HEK293 (cell line): ENCODE measurements at regions not wholly inside any gene's neighbourhood (a gene's known extent, or its start where the extent isn't known, plus 50 kb on each side); places are given as distances from the start of the nearest gene placed in this dataset.

Experiments used
- CTCF ChIA-PET: fragments of 350-600 bp; formaldehyde crosslinking; extraction: SDS; loops from one replicate; lab custom pipeline; 2021; ENCODE audit warnings: antibody characterized with exemption; lab: Yijun Ruan, JAX
- POLR2A ChIA-PET: fragments of 300-600 bp; formaldehyde crosslinking; extraction: SDS; loops from one replicate; lab custom pipeline; 2020; ENCODE audit warnings: antibody characterized with exemption, inconsistent platforms; lab: Yijun Ruan, JAX
- H3K27ac ChIP-seq: fragments of 200-500 bp; sonication (Bioruptor generic); 2 replicates; pipeline ENCODE4 v1.5.1; 2014; ENCODE audit warnings: low read depth, low read length, control low read depth, inconsistent platforms; ENCODE audit errors: extremely low read depth
- H3K36me3 ChIP-seq, 2 experiments: fragments of 200-500 bp in 1 of 2; sonication (Bioruptor generic) in 1 of 2; 1 replicate in 1 of 2; 2 replicates in 1 of 2; pipeline ENCODE4 v1.5.1; 2014 to 2017; ENCODE audit warnings: inconsistent platforms in 2 of 2, low read length in 2 of 2; ENCODE audit not compliant: control insufficient read depth in 2 of 2, insufficient read depth in 1 of 2
- H3K4me1 ChIP-seq: fragments of 200-500 bp; sonication (Bioruptor generic); 2 replicates; pipeline ENCODE4 v1.5.1; 2014; ENCODE audit warnings: mild to moderate bottlenecking, low read length, inconsistent platforms; ENCODE audit not compliant: control insufficient read depth, insufficient read depth
- H3K4me3 ChIP-seq: 2 replicates; pipeline ENCODE4 v1.5.1; 2011; ENCODE audit warnings: low read depth, mild to moderate bottlenecking, control low read depth, low read length, moderate library complexity
- H3K9me3 ChIP-seq: fragments of 200-500 bp; sonication (Bioruptor generic); 2 replicates; pipeline ENCODE4 v1.5.1; 2014; ENCODE audit warnings: low read depth, low read length, inconsistent platforms; ENCODE audit not compliant: control insufficient read depth, insufficient read depth
- BCL11A ChIP-seq: fragments of 450-650 bp; formaldehyde crosslinking; IDR thresholded peaks from 2 replicates; pipeline ENCODE4 v1.5.1; 2016; ENCODE audit warnings: low read depth, missing biosample characterization, missing genetic modification characterization
- EGR2 ChIP-seq: fragments of 450-650 bp; formaldehyde crosslinking; IDR thresholded peaks from 2 replicates; pipeline ENCODE4 v1.5.1; 2016; ENCODE audit warnings: low read depth, missing biosample characterization, missing genetic modification characterization
- IKZF3 ChIP-seq: fragments of 450-650 bp; IDR thresholded peaks from 2 replicates; pipeline ENCODE4 v1.5.0; 2018; ENCODE audit warnings: missing biosample characterization, mild to moderate bottlenecking, missing genetic modification characterization, moderate library complexity
- SALL2 ChIP-seq: fragments of 450-650 bp; formaldehyde crosslinking; IDR thresholded peaks from 2 replicates; pipeline ENCODE4 v1.5.0; 2017; ENCODE audit warnings: missing biosample characterization, mild to moderate bottlenecking, missing genetic modification characterization, borderline replicate concordance
- SCRT2 ChIP-seq: fragments of 450-650 bp; formaldehyde crosslinking; IDR thresholded peaks from 2 replicates; pipeline ENCODE4 v1.5.1; 2016; ENCODE audit warnings: missing biosample characterization, missing genetic modification characterization
- ZBTB1 ChIP-seq: fragments of 450-650 bp; formaldehyde crosslinking; IDR thresholded peaks from 2 replicates; pipeline ENCODE4 v1.5.1; 2016; ENCODE audit warnings: missing biosample characterization, missing genetic modification characterization
- ZEB2 ChIP-seq: fragments of 450-650 bp; formaldehyde crosslinking; IDR thresholded peaks from 2 replicates; pipeline ENCODE4 v1.5.1; 2016; ENCODE audit warnings: missing biosample characterization, missing genetic modification characterization
- ZFHX2 ChIP-seq: fragments of 450-650 bp; formaldehyde crosslinking; conservative IDR thresholded peaks from 2 replicates; pipeline ENCODE4 v1.5.1; 2016; ENCODE audit warnings: missing biosample characterization, missing genetic modification characterization
- ZFP41 ChIP-seq: fragments of 450-650 bp; formaldehyde crosslinking; IDR thresholded peaks from 2 replicates; pipeline ENCODE4 v1.5.1; 2016; ENCODE audit warnings: missing biosample characterization, missing genetic modification characterization, borderline replicate concordance
- ZNF112 ChIP-seq: fragments of 450-650 bp; formaldehyde crosslinking; IDR thresholded peaks from 2 replicates; pipeline ENCODE4 v1.5.0; 2017; ENCODE audit warnings: missing biosample characterization, missing genetic modification characterization
- ZNF202 ChIP-seq: fragments of 450-650 bp; formaldehyde crosslinking; IDR thresholded peaks from 2 replicates; pipeline ENCODE4 v1.5.1; 2016; ENCODE audit warnings: missing biosample characterization, missing genetic modification characterization, borderline replicate concordance
- ZNF239 ChIP-seq: fragments of 450-650 bp; formaldehyde crosslinking; IDR thresholded peaks from 2 replicates; pipeline ENCODE4 v1.5.1; 2016; ENCODE audit warnings: missing biosample characterization, missing genetic modification characterization
- ZNF248 ChIP-seq: fragments of 450-650 bp; formaldehyde crosslinking; IDR thresholded peaks from 2 replicates; pipeline ENCODE4 v1.5.1; 2017; ENCODE audit warnings: missing biosample characterization, missing genetic modification characterization
- ZNF292 ChIP-seq: fragments of 450-650 bp; formaldehyde crosslinking; IDR thresholded peaks from 2 replicates; pipeline ENCODE4 v1.5.1; 2016; ENCODE audit warnings: low read depth, missing biosample characterization, missing genetic modification characterization, borderline replicate concordance
- ZNF37A ChIP-seq: fragments of 450-650 bp; IDR thresholded peaks from 2 replicates; pipeline ENCODE4 v1.5.1; 2018; ENCODE audit warnings: missing biosample characterization, missing genetic modification characterization
- ZNF510 ChIP-seq: fragments of 450-650 bp; formaldehyde crosslinking; IDR thresholded peaks from 2 replicates; pipeline ENCODE4 v1.5.1; 2018; ENCODE audit warnings: mild to moderate bottlenecking, missing genetic modification characterization, missing biosample characterization; ENCODE audit not compliant: insufficient replicate concordance
- ZNF530 ChIP-seq: fragments of 450-650 bp; formaldehyde crosslinking; IDR thresholded peaks from 2 replicates; pipeline ENCODE4 v1.5.1; 2016; ENCODE audit warnings: low read depth, missing biosample characterization, missing genetic modification characterization
- ZNF571 ChIP-seq: fragments of 450-650 bp; formaldehyde crosslinking; IDR thresholded peaks from 2 replicates; pipeline ENCODE4 v1.5.0; 2017; ENCODE audit warnings: missing biosample characterization, missing genetic modification characterization
- ZNF600 ChIP-seq: fragments of 450-650 bp; formaldehyde crosslinking; IDR thresholded peaks from 2 replicates; pipeline ENCODE4 v1.5.1; 2016; ENCODE audit warnings: missing biosample characterization, missing genetic modification characterization
- ZNF664 ChIP-seq: fragments of 450-650 bp; formaldehyde crosslinking; IDR thresholded peaks from 2 replicates; pipeline ENCODE4 v1.5.1; 2016; ENCODE audit warnings: missing biosample characterization, missing genetic modification characterization
- ZNF707 ChIP-seq: fragments of 450-650 bp; formaldehyde crosslinking; IDR thresholded peaks from 2 replicates; pipeline ENCODE4 v1.5.1; 2016; ENCODE audit warnings: missing biosample characterization, missing genetic modification characterization
- ZNF791 ChIP-seq: fragments of 450-650 bp; formaldehyde crosslinking; IDR thresholded peaks from 2 replicates; pipeline ENCODE4 v1.5.1; 2016; ENCODE audit warnings: missing biosample characterization, missing genetic modification characterization
- TF ChIP-seq, protein P1 (sequence below): fragments of 450-650 bp; formaldehyde crosslinking; IDR thresholded peaks from 2 replicates; pipeline ENCODE4 v1.5.1; 2016; ENCODE audit warnings: missing biosample characterization, missing genetic modification characterization, low read depth
- TF ChIP-seq, protein P2 (sequence below): fragments of 450-650 bp; formaldehyde crosslinking; IDR thresholded peaks from 2 replicates; pipeline ENCODE4 v1.5.1; 2016; ENCODE audit warnings: missing biosample characterization, missing genetic modification characterization
- TF ChIP-seq, protein P3 (sequence below): fragments of 450-650 bp; formaldehyde crosslinking; IDR thresholded peaks from 2 replicates; pipeline ENCODE4 v1.5.1; 2016; ENCODE audit warnings: missing biosample characterization, missing genetic modification characterization
- TF ChIP-seq, protein P4 (sequence below): fragments of 450-650 bp; formaldehyde crosslinking; IDR thresholded peaks from 2 replicates; pipeline ENCODE4 v1.5.1; 2016; ENCODE audit warnings: missing biosample characterization, missing genetic modification characterization
- TF ChIP-seq, protein P5 (sequence below): IDR thresholded peaks from 2 replicates; pipeline ENCODE4 v1.6.1; 2011; ENCODE audit warnings: mild to moderate bottlenecking, low read depth, low read length, borderline replicate concordance

DNA sequence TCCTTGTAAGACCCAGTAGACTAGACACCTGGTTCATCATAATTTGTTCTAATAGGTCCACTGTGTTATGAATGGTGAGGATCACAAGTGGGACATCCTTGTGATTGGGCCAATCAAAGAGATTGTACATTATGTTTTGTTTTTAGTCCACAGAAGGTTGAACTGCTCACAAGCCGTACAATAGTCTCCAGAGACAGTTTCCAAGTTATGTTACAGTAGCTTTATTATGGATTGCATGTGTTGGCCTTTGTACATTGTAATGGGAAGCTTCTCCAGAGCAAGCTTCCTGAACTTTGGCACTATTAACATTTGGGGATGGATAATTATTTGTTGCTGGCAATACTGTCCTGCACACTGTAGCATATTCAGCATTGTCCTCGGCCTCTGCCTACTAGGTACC lies 86.1 kb downstream of the MAGEB10 start:
- no peak overlapping the region for H3K4me3 ChIP-seq
- CTCF ChIA-PET: no interaction called here
- H3K36me3 ChIP-seq: no peaks in the 10 kb centered on the region
- H3K27ac ChIP-seq: no peak overlapping the region
- POLR2A ChIA-PET: no interaction called here
- TF ChIP-seq ZNF112 (tag by site-specific recombination) (no peak), ZNF292 (no peak), ZNF239 (tag by site-specific recombination) (no peak), ZBTB1 (tag by site-specific recombination) (no peak), ZNF530 (tag by site-specific recombination) (no peak), ZNF37A (no peak), ZNF791 (tag by site-specific recombination) (no peak), ZFP41 (tag by site-specific recombination) (no peak), BCL11A (tag by site-specific recombination) (no peak), ZNF202 (tag by site-specific recombination) (no peak), SALL2 (no peak), SCRT2 (tag by site-specific recombination) (no peak), ZNF571 (tag by site-specific recombination) (no peak), ZNF510 (tag by site-specific recombination) (no peak), ZNF707 (tag by site-specific recombination) (no peak), ZNF600 (tag by site-specific recombination) (no peak), ZFHX2 (tag by site-specific recombination) (no peak)
- TF ChIP-seq, protein P1, sequence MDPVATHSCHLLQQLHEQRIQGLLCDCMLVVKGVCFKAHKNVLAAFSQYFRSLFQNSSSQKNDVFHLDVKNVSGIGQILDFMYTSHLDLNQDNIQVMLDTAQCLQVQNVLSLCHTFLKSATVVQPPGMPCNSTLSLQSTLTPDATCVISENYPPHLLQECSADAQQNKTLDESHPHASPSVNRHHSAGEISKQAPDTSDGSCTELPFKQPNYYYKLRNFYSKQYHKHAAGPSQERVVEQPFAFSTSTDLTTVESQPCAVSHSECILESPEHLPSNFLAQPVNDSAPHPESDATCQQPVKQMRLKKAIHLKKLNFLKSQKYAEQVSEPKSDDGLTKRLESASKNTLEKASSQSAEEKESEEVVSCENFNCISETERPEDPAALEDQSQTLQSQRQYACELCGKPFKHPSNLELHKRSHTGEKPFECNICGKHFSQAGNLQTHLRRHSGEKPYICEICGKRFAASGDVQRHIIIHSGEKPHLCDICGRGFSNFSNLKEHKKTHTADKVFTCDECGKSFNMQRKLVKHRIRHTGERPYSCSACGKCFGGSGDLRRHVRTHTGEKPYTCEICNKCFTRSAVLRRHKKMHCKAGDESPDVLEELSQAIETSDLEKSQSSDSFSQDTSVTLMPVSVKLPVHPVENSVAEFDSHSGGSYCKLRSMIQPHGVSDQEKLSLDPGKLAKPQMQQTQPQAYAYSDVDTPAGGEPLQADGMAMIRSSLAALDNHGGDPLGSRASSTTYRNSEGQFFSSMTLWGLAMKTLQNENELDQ (tag by site-specific recombination): no peak
- TF ChIP-seq, protein P2, sequence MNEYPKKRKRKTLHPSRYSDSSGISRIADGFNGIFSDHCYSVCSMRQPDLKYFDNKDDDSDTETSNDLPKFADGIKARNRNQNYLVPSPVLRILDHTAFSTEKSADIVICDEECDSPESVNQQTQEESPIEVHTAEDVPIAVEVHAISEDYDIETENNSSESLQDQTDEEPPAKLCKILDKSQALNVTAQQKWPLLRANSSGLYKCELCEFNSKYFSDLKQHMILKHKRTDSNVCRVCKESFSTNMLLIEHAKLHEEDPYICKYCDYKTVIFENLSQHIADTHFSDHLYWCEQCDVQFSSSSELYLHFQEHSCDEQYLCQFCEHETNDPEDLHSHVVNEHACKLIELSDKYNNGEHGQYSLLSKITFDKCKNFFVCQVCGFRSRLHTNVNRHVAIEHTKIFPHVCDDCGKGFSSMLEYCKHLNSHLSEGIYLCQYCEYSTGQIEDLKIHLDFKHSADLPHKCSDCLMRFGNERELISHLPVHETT (tag by site-specific recombination): no peak
- H3K9me3 ChIP-seq: no peaks in the 10 kb centered on the region
- no peaks in the 10 kb centered on the region for H3K4me1 ChIP-seq

DNA sequence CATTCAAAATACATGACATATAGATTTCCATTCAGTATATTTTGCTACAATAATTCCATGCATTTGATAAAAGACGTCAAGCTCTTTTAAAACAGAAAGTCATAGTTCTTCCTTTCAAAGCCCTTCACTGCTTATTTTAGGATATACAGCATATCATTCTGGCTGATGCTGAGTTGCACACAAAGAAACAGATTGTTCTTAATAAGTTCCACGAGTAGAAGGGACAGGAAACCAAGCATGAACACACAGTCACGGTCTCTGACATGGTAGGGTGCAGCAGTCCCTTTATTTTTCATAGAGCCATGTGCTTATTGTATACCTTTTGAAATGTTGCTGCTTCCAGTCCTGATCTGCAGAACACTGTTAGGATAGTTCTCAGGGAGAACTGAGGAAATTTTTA lies 85.4 kb downstream of the MAGEB10 start:
- CTCF ChIA-PET: no interaction called here
- TF ChIP-seq, protein P3, sequence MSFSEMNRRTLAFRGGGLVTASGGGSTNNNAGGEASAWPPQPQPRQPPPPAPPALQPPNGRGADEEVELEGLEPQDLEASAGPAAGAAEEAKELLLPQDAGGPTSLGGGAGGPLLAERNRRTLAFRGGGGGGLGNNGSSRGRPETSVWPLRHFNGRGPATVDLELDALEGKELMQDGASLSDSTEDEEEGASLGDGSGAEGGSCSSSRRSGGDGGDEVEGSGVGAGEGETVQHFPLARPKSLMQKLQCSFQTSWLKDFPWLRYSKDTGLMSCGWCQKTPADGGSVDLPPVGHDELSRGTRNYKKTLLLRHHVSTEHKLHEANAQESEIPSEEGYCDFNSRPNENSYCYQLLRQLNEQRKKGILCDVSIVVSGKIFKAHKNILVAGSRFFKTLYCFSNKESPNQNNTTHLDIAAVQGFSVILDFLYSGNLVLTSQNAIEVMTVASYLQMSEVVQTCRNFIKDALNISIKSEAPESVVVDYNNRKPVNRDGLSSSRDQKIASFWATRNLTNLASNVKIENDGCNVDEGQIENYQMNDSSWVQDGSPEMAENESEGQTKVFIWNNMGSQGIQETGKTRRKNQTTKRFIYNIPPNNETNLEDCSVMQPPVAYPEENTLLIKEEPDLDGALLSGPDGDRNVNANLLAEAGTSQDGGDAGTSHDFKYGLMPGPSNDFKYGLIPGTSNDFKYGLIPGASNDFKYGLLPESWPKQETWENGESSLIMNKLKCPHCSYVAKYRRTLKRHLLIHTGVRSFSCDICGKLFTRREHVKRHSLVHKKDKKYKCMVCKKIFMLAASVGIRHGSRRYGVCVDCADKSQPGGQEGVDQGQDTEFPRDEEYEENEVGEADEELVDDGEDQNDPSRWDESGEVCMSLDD: no peak
- no peak for TF ChIP-seq ZEB2 (tag by site-specific recombination)
- TF ChIP-seq, protein P4, sequence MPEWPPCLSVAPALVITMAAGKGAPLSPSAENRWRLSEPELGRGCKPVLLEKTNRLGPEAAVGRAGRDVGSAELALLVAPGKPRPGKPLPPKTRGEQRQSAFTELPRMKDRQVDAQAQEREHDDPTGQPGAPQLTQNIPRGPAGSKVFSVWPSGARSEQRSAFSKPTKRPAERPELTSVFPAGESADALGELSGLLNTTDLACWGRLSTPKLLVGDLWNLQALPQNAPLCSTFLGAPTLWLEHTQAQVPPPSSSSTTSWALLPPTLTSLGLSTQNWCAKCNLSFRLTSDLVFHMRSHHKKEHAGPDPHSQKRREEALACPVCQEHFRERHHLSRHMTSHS (tag by site-specific recombination): no peak
- no peak for TF ChIP-seq ZNF664 (tag by site-specific recombination)
- TF ChIP-seq, protein P5, sequence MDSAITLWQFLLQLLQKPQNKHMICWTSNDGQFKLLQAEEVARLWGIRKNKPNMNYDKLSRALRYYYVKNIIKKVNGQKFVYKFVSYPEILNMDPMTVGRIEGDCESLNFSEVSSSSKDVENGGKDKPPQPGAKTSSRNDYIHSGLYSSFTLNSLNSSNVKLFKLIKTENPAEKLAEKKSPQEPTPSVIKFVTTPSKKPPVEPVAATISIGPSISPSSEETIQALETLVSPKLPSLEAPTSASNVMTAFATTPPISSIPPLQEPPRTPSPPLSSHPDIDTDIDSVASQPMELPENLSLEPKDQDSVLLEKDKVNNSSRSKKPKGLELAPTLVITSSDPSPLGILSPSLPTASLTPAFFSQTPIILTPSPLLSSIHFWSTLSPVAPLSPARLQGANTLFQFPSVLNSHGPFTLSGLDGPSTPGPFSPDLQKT: no peak
- TF ChIP-seq, protein P2 (tag by site-specific recombination): no peak
- no peak for TF ChIP-seq EGR2 (tag by site-specific recombination)
- TF ChIP-seq IKZF3: no peak
- no peak for TF ChIP-seq ZNF239 (tag by site-specific recombination)
- no peak for TF ChIP-seq ZNF248 (tag by site-specific recombination)

More for the DNA sequence above, 85.4 kb downstream of the MAGEB10 start:
- H3K4me1 ChIP-seq: no peaks in the 10 kb centered on the region
- no peak overlapping the region for H3K4me3 ChIP-seq
- H3K36me3 ChIP-seq: no peaks in the 10 kb centered on the region
- no peak overlapping the region for H3K27ac ChIP-seq
- H3K9me3 ChIP-seq: no peaks in the 10 kb centered on the region
- POLR2A ChIA-PET: no interaction called here
